ENCODE measurements at regions not wholly inside any gene's neighbourhood (a gene's known extent, or its start where the extent isn't known, plus 50 kb on each side); places are given as distances from the start of the nearest gene placed in this dataset.

- Histone ChIP-seq H4K91ac (ENCODE audit: low read depth, low read length) (no peak overlapping the region), H3K4me3 (ENCODE audit: low read depth, low read length) (no peak overlapping the region), H3K9ac (ENCODE audit: low read length) (no peak overlapping the region), H3K79me1 (ENCODE audit: low read length) (no peaks in the 10 kb centered on the region), H2AK5ac (ENCODE audit: low read length) (no peak overlapping the region), H2BK5ac (ENCODE audit: low read depth, low read length, poor library complexity) (no peak overlapping the region), H3K36me3 (ENCODE audit: control insufficient read depth in 1 of 2, insufficient read depth in 2 of 2, low read length in 2 of 2) (no peaks in the 10 kb centered on the region), H3K18ac (ENCODE audit: low read length) (no peak overlapping the region), H3K27me3 (ENCODE audit: insufficient read depth, low read length) (no peaks in the 10 kb centered on the region), H3K4me2 (ENCODE audit: low read length) (no peak overlapping the region), H2BK12ac (ENCODE audit: low read length) (no peak overlapping the region), H3K79me2 (ENCODE audit: control insufficient read depth, insufficient read depth, low read length, poor library complexity) (no peaks in the 10 kb centered on the region), H3K9me3 (ENCODE audit: insufficient read depth, low read depth, low read length) (no peaks in the 10 kb centered on the region), H4K8ac (ENCODE audit: low read depth, low read length) (no peak overlapping the region), H2AFZ (ENCODE audit: insufficient read depth, low read length, poor library complexity) (no peak overlapping the region), H3K4ac (ENCODE audit: low read depth, low read length) (no peak overlapping the region), H2BK120ac (ENCODE audit: insufficient read depth, low read length, poor library complexity) (no peak overlapping the region), H3K27ac (ENCODE audit: low read depth, low read length) (no peak overlapping the region), H3K4me1 (ENCODE audit: control insufficient read depth in 1 of 2, insufficient read depth in 2 of 2, low read length in 2 of 2) (no peaks in the 10 kb centered on the region), H4K12ac (ENCODE audit: low read depth, low read length) (no peak overlapping the region), H3K23ac (ENCODE audit: low read length) (no peak overlapping the region), H3K14ac (ENCODE audit: low read length) (no peak overlapping the region)
- no CpG with 5 or more reads among the region's 1 CpG for WGBS (ENCODE audit: extremely low coverage, insufficient coverage, insufficient read length)
- no peak for DNase-seq
Measured at GRCh38 chr1:18056545-18056944, 51.1 kb upstream of the IGSF21 start.

GRCh38 chr1:18057623-18058022 is 50.0 kb upstream of the IGSF21 start:
- Histone ChIP-seq H4K12ac (ENCODE audit: low read depth, low read length) (no peak overlapping the region), H3K27ac (ENCODE audit: low read depth, low read length) (no peak overlapping the region), H3K79me1 (ENCODE audit: low read length) (no peaks in the 10 kb centered on the region), H4K8ac (ENCODE audit: low read depth, low read length) (no peak overlapping the region), H3K4ac (ENCODE audit: low read depth, low read length) (no peak overlapping the region), H3K9ac (ENCODE audit: low read length) (no peak overlapping the region), H4K91ac (ENCODE audit: low read depth, low read length) (no peak overlapping the region), H3K18ac (ENCODE audit: low read length) (no peak overlapping the region), H2BK12ac (ENCODE audit: low read length) (no peak overlapping the region), H3K9me3 (ENCODE audit: insufficient read depth, low read depth, low read length) (no peaks in the 10 kb centered on the region), H2BK120ac (ENCODE audit: insufficient read depth, low read length, poor library complexity) (no peak overlapping the region), H3K4me1 (ENCODE audit: control insufficient read depth in 1 of 2, insufficient read depth in 2 of 2, low read length in 2 of 2) (no peaks in the 10 kb centered on the region), H2AK5ac (ENCODE audit: low read length) (no peak overlapping the region), H3K79me2 (ENCODE audit: control insufficient read depth, insufficient read depth, low read length, poor library complexity) (no peaks in the 10 kb centered on the region), H3K14ac (ENCODE audit: low read length) (no peak overlapping the region), H2AFZ (ENCODE audit: insufficient read depth, low read length, poor library complexity) (no peak overlapping the region), H3K4me2 (ENCODE audit: low read length) (no peak overlapping the region), H3K23ac (ENCODE audit: low read length) (no peak overlapping the region), H3K27me3 (ENCODE audit: insufficient read depth, low read length) (no peaks in the 10 kb centered on the region), H2BK5ac (ENCODE audit: low read depth, low read length, poor library complexity) (no peak overlapping the region), H3K36me3 (ENCODE audit: control insufficient read depth in 1 of 2, insufficient read depth in 2 of 2, low read length in 2 of 2) (no peaks in the 10 kb centered on the region), H3K4me3 (ENCODE audit: low read depth, low read length) (peak overlapping the region; percentile 3)
- no peak for DNase-seq
- WGBS (ENCODE audit: extremely low coverage, insufficient coverage, insufficient read length) = no CpG with 5 or more reads among the region's 5 CpGs

All from trophoblast cell (in vitro differentiated cells and primary cell).